Amniotic epithelial cell (primary cell): ENCODE measurements at regions not wholly inside any gene's neighbourhood (a gene's known extent, or its start where the extent isn't known, plus 50 kb on each side); places are given as distances from the start of the nearest gene placed in this dataset.

Experiments used
- DNase-seq: peaks from one replicate; pipeline ENCODE4 v3.0.0-alpha.2; 2010; ENCODE audit warnings: low read depth

GRCh38 chr4:148808416-148808815 lies 366.2 kb upstream of the NR3C2 start:
- DNase-seq, result no peak

DNA sequence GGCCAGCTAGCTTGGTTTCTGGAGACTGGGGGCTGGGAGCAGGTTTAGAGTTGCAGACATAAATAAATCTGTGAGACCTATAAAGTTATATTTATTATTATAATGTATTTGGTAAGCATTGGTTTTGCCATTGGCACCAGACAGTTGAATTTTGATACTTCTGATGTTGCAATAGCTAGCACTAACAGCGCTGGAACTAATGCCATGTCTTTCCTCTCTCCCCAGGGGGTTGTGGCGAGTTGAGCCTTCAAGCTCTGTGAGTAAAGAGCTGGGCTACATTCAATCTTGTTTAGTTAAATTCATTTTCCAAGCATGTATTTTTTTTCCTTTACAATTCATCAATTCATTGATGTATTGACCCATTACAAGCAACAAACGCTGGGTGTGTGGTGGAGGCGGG lies 358.7 kb upstream of the NR3C2 start:
- DNase-seq, result no peak

DNA sequence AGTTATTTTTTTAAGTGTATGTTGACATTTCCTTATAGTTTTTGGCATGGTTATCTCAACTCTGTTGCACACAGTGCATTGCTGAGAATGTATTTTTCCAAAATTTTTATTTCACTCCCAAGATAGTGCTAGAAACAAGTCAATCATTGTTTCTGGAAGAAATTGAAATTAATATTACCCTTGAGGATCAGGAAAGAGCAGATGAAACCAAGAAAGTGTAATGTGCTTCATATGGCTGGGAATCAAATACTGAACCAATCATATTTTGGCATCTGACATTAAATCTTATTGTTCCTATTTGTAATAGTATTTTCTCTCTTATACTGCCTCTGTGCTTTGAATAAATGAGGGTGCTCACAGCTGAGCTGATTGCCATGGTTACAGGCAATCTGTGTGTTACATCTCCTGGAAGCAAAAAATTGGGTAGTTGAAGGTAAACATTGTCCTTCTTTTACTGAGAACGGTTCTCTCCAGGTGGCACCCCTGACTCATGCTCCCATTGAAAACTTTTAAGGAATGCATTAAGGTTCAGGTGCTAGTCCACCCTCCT lies 358.2 kb upstream of the NR3C2 start:
- no peak for DNase-seq

GRCh38 chr4:148795156-148795864 lies 353.1 kb upstream of the NR3C2 start:
- peak; percentile 83 for DNase-seq

- peak; percentile 45 for DNase-seq
Observed at GRCh38 chr4:148793221-148793620, 351.0 kb upstream of the NR3C2 start.

DNA sequence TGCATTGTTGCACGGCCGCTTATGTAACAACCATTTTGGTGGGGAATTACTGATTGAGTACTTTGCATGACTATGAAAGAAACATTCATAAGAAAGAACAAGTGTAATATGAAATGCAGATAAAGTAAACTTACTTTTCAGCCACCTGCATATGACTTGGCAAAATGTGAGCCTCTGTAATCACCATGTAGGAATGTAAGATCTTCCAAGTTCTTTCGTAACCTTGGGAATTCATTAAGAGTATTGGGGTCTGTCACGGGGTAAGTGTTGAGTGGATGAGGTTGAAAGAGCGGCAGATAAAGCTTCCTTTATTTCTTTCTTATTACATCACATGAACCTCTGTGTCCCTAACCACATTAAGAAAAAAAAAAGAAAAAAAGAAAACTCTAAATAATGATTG lies 348.5 kb upstream of the NR3C2 start:
- DNase-seq, result peak; percentile 85

DNA sequence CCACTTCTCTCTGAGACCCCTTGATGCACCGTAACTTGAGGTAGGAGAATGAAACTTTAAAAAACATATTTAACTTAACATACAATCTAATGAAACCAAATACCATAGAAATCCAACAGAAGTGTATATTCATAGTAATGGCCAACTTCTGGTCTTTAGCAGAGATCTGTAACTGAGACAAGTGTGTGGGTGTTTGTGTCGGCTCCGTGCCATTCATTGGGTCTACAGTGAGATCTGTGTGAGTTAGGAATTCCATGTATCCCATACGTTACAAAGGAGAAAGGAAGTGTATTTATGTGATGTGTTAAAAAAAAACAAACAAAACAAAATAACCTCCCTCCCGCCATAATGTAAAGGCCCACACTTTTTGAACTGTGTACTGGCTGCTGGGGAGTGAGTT lies 348.0 kb upstream of the NR3C2 start:
- no peak for DNase-seq

DNA sequence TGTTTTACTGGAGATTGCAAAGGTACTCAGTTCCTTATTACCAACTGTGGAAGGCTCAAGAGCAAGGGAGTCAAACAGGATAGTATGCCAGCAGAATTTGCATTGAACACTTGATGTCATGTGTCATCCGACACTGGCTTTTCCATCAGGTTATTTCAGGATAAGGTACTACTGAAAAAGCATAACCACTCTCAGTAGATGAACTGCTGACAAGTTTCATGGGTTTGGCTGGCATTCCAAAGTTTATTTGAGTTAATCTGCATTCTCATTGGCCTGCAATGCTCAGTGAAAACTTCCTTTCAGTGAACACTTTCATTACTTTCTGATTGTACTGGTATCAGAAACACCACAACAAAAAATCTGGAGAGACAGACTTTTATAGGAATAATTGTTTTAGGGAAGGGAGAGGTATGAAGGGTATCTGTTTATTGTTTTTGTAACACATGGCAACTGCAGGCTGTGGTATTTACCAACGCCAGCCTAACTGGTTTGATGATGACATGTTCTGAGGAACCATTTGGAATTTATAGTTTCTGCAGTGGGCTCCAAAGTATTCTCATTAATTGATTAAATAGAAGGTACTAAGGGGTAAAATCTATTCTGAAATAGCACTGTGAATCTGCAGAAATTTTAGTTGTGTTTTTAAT lies 345.7 kb upstream of the NR3C2 start:
- DNase-seq, result peak; percentile 32

GRCh38 chr4:148787285-148787684 lies 345.1 kb upstream of the NR3C2 start:
- DNase-seq, result no peak

GRCh38 chr4:148786699-148787098 lies 344.5 kb upstream of the NR3C2 start:
- DNase-seq, result no peak

DNA sequence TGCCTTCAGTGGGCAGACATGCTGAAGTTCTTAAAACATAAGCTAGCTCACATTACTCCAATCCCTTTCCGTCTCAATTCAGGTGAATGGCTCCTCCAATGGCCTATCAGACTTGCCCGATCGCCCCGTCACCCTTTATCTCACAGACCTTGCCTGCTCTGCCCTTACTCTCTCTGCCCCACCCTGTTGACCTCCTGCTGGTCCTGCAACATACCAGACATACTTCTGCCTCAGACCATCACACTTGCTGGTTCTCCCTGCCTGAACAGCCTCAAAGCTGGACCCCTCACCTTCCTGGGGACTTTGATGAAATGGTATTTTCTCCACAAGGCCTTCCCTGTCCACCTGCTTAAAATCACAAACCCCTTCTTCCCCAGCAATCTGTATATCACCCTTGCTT lies 340.1 kb upstream of the NR3C2 start:
- no peak for DNase-seq

GRCh38 chr4:148780426-148781005 lies 338.3 kb upstream of the NR3C2 start:
- DNase-seq, result peak; percentile 59

DNA sequence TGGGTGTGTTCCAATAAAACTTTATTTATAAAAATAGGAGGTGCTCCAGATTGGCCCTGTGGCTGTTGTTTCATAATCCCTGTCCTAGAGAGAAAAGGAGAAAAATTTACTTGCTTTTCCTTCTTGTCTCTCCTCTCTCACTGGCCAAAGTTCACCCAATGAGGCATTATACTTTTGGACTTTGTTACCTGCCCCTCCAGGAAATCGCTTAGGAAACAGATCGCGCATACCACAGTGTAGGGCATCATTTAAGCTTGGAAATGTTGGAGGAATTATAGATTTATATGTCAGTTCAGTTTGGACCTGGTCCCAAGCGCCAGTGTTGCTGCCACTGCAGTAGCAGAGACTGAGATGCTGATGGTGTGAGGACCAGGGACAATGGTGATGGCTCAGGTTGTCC lies 337.6 kb upstream of the NR3C2 start:
- DNase-seq, result no peak

- peak; percentile 39 for DNase-seq
Observed at GRCh38 chr4:148778980-148779675, 336.9 kb upstream of the NR3C2 start.

DNA sequence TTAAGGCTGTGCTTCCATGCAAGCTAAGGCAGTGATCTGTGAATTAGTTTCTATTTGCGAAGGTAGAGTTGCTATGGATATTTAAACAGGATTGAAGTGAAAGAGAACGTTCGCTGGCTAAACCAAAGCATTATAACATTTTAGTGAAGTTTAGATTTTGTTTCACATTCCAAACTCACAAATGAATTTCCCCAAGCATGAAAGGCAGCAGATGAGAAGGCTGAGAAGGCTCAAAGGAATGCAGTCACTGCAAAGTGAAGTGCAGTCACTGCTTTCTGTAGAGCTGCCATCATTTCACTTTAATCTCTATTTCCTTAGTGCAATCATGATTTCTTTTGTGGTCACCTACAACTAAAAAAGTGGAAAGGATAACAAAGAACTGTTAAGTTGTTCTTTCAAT lies 334.7 kb upstream of the NR3C2 start:
- peak; percentile 30 for DNase-seq

GRCh38 chr4:148774134-148774533 lies 331.9 kb upstream of the NR3C2 start:
- no peak for DNase-seq

- DNase-seq, result no peak
Observed at GRCh38 chr4:148773313-148773712, 331.1 kb upstream of the NR3C2 start.

DNA sequence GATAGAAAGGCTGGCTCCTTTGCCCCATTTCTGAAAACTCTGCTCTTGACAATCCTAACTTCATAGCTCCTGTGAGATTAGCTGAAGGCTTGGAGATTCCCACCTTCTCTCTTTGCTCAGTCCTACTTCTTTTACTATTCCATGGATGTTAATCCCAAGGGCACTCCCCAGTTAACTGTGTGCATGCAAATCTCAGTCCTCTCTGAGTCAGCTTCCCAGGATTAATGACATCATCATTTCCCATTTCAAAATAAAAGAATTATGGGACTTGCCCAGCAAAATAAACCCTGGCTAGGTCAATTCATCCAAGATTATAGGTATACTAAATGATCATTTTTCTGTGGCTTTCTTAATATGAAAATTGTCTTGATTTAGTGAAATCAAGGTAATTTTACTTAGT lies 328.6 kb upstream of the NR3C2 start:
- peak; percentile 26 for DNase-seq

DNA sequence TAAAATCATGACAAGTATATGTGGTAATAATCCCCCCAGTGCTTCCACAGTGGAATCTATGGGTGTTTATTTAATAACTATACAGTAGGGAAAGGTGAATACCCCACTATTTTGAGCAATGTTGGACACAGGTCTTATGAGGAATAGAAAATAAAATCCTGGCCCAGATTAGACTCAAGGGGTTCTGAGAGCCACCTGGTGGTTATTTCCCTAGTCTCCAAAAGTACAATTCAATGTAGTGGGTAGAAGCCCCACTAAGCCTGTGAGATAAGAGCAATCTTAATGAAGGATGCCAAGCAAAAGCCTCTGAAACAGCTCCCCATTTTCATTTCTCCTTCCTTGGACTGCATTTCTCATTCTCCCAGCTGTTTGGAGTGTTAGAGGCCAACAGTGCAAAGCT lies 328.2 kb upstream of the NR3C2 start:
- DNase-seq, result no peak

DNA sequence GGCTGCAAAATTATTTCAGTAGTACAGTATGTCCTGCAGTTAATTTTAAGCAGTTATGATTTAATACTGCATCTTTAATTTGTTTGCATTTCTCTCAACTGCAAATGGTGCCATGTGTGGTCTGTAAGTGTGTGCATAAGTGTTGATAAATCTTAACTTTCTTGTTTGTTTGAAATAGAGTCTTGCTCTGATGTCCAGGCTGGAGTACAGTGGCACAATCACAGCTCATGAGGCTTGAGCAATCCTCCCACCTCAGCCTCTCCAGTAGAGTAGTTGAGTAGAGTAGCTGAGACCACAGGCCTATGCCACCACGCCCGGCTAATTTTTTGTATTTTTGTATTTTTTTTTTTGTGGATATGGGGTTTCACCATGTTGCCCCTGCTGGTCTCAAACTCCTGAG lies 322.5 kb upstream of the NR3C2 start:
- no peak for DNase-seq

GRCh38 chr4:148757171-148757570 lies 315.0 kb upstream of the NR3C2 start:
- no peak for DNase-seq

GRCh38 chr4:148749403-148749802 lies 307.2 kb upstream of the NR3C2 start:
- DNase-seq, result no peak
